GM12801 (cell line): ENCODE measurements at regions not wholly inside any gene's neighbourhood (a gene's known extent, or its start where the extent isn't known, plus 50 kb on each side); places are given as distances from the start of the nearest gene placed in this dataset.

ENCODE experiments used
- TF ChIP-seq, protein P1 (sequence below): IDR thresholded peaks from one replicate; pipeline ENCODE4 v1.5.1; 2011; ENCODE audit warnings: control low read depth; ENCODE audit not compliant: insufficient read length; ENCODE audit errors: extremely low read depth

DNA sequence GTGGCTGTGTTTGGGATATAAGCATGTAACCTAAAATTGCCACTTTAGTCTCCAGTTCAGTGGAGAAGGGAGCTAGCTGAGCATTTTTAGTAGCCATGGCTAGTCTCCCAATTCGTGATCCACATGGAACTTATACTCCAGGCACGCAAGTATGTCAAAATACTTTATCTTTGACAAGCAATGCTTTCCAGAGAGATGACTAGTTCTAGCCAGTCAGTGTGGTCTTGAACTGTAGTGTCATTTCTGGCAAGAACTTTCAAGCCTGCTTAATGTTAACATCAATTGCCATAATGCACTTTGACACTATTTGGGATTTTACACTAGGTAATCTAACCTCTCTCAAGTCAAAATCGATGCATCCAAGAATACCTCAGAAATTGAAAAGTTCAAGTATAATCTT lies 660.0 kb downstream of the PTPRC start:
- TF ChIP-seq, protein P1, sequence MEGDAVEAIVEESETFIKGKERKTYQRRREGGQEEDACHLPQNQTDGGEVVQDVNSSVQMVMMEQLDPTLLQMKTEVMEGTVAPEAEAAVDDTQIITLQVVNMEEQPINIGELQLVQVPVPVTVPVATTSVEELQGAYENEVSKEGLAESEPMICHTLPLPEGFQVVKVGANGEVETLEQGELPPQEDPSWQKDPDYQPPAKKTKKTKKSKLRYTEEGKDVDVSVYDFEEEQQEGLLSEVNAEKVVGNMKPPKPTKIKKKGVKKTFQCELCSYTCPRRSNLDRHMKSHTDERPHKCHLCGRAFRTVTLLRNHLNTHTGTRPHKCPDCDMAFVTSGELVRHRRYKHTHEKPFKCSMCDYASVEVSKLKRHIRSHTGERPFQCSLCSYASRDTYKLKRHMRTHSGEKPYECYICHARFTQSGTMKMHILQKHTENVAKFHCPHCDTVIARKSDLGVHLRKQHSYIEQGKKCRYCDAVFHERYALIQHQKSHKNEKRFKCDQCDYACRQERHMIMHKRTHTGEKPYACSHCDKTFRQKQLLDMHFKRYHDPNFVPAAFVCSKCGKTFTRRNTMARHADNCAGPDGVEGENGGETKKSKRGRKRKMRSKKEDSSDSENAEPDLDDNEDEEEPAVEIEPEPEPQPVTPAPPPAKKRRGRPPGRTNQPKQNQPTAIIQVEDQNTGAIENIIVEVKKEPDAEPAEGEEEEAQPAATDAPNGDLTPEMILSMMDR = no peak

DNA sequence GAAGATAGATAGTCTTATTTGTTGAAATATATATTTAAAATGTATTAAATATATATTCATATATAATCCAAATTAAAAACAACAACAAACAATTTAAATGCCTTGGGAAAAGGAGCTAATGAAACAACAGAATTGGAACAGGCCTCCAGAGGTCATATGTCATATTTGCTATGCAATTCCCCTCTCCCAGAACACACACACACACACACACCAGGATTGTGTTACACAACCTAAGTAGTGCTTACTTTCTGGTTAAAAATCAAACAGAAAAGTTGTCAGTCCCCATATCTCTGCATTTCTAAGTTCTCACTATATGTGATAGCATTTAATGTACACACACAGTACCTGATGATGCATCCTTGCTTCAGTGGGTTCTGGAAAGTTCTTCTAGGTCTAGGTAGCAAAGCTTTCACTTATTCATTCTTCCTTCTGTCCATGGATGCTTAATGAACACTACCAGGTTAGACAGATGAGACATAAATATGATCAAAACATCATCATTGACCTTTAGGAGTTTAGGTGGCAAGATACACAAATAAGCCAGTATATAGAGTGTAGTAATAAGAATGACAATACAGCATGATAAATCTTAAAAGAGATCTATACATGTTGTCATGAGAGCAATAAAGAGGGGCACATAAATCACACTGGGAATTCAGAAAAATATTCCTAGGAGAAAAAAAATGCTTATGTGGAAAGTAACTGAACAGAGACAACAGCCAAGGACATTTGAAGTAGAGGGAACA lies 662.8 kb downstream of the PTPRC start:
- TF ChIP-seq, protein P1 = no peak

DNA sequence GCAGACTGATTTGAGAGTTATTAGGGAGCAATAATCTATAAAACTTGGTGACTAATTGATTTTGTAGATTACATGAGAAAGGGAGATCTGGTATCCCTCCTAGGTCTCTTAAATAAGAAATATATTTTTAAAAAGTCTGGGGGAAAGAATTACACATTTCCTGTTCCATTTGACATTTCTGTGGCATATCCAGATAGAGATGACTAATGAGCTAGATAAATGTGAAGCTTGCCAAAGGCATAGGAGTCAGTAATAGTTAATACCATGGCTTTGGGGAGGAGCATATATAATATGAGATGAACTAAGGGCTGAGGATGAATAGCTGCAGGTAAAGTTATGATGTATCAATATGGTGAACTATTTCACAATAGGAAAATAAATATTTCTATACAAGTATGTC lies 663.7 kb downstream of the PTPRC start:
- TF ChIP-seq, protein P1 = no peak

DNA sequence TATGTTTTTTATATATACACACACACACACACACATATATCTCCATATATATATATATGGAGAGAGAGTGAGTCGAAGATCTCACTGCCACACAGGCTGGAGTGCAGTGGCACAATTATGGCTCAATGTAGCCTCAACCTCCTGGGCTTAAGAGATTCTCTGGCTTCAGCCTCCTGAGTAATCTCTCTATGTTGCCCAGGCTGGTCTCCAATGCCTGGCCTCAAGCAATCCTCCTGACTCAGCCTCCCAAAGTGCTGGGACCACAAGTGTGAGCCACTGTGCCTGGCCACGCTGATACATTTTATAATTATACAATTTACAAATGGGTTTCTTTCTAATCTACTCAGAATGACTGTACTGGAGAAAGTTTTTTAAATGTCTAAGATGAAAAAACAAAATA lies 664.2 kb downstream of the PTPRC start:
- TF ChIP-seq, protein P1 = no peak

DNA sequence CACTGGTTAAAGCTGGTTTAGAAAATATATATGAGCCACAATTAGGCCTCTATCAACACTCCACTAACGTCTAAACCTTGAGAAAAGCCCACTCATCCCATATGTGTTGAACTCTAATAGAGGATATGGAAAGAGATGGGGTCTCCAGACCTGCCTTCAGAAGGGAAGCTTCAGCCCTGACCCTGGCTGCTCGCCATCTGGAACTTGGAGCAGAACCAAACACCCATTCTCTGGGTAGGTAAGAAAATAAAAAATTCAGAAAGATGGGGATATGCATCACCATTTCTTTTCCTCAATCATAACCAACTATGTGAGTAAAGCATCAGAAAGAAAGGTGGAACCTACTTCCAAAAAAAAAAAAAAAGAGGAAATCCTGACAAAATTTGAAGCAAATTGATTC lies 666.2 kb downstream of the PTPRC start:
- TF ChIP-seq, protein P1 = no peak

DNA sequence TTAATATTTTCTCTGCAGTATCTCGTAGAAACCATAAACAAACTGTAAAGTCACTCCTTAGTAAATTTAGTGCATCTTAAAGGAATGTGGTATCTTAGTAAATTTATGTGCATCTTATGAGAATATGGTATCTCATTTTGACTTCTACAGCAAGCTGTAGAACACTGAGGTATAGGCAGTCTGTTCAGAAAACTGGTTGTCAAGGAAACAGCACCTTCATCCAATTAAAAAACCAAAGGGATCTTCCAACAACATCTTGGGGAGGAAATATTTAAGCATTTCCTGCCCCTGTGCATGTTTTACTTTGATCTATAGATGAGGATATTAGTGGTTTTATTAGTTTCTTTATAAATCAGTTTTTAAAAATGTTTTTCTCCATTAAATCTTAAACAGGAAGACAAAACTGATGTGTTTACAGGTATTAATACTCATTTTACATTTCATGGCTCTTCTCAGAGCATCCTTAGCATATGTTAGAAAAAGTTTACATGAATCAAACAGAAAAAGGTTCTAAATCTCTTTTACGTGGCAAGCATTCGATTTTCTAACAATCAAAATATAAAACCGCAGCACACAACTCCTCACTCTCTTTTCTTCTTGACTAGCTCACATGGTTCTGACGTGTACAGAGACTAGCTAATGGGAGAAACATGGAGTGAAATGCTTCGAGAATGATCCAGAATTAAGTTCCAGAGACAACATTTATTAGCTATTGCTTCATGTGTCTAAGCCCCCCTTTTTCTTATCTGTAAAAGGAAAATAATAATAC lies 668.8 kb downstream of the PTPRC start:
- TF ChIP-seq, protein P1 = no peak

DNA sequence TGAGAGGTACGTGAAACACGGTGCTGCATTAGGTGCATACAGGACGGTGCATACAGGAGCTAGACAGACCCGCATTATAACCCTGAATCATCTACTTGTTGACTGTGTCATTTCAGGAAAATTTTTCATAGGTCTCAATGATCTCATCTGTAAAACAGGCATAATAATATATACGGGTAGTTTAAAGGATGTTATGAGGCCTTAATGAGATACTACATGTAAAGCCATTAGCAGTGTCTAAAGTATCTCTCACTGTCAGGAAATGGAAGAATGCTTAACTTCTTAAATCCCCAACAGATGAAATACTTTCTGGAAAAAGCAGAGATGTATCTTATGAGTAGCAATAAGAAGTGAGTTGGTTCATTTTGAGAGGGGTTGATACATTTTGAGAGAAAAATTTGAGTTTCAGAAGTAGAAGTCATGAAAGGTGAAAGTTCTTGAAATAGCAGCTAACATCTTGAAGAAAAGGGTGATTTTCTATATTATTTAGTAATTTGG lies 669.6 kb downstream of the PTPRC start:
- TF ChIP-seq, protein P1 = no peak
